ENCODE measurements at regions not wholly inside any gene's neighbourhood (a gene's known extent, or its start where the extent isn't known, plus 50 kb on each side); places are given as distances from the start of the nearest gene placed in this dataset.

DNA sequence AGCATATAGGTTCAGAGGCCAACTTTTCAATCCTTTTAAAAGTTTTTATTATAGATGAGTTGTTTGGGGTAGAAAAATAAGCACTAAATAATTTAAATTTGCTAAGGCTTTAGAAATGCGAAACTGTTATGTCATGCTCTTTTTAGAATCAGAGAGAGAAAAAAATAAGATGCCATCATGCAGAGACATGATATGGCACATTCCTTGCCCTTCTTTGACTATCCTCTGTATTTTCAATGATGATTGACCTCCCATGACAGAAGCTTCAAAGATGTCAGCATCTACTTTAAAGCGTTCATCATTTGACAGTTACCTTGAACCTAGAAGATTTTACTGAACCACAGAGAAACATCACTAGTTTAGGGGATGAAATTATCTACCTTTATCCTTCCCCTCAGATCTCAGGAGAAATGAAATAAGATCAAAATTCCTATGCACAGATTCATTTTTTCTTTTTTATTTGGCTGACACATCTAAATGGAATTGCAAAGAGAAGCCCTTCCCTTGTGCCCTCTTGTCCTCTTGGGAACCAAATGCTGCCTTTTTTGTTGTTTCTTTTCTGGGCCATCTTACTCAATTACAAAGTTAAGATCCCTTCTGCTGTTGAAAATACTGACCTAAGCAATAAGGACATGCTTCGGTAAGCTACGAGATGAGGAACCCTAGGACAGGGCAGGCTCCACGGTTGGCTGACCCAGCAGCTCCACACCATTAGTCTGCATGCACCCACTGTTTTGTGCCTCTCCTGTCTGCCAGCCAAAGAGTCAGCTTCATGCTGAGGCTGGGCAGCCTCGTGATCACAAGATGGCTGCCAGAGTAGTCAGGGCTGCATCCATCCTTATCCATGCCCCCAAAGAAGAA, 289.7 kb upstream of the TPM1 start:
- TF ChIP-seq, protein P1, sequence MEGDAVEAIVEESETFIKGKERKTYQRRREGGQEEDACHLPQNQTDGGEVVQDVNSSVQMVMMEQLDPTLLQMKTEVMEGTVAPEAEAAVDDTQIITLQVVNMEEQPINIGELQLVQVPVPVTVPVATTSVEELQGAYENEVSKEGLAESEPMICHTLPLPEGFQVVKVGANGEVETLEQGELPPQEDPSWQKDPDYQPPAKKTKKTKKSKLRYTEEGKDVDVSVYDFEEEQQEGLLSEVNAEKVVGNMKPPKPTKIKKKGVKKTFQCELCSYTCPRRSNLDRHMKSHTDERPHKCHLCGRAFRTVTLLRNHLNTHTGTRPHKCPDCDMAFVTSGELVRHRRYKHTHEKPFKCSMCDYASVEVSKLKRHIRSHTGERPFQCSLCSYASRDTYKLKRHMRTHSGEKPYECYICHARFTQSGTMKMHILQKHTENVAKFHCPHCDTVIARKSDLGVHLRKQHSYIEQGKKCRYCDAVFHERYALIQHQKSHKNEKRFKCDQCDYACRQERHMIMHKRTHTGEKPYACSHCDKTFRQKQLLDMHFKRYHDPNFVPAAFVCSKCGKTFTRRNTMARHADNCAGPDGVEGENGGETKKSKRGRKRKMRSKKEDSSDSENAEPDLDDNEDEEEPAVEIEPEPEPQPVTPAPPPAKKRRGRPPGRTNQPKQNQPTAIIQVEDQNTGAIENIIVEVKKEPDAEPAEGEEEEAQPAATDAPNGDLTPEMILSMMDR (IDR thresholded peaks at IDR 0.05), result no peak
- TF ChIP-seq ZNF423 (CRISPR knock-in tag; IDR thresholded peaks at IDR 0.05), result no peak
- TF ChIP-seq ETV6 (CRISPR knock-in tag; IDR thresholded peaks at IDR 0.05), result no peak
- no peak for TF ChIP-seq TP53 (CRISPR knock-in tag; IDR thresholded peaks at IDR 0.05)
- TF ChIP-seq TEAD4 (CRISPR knock-in tag; IDR thresholded peaks at IDR 0.05), result no peak
- TF ChIP-seq, protein P2, sequence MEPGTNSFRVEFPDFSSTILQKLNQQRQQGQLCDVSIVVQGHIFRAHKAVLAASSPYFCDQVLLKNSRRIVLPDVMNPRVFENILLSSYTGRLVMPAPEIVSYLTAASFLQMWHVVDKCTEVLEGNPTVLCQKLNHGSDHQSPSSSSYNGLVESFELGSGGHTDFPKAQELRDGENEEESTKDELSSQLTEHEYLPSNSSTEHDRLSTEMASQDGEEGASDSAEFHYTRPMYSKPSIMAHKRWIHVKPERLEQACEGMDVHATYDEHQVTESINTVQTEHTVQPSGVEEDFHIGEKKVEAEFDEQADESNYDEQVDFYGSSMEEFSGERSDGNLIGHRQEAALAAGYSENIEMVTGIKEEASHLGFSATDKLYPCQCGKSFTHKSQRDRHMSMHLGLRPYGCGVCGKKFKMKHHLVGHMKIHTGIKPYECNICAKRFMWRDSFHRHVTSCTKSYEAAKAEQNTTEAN (CRISPR knock-in tag; IDR thresholded peaks at IDR 0.05), result no peak
- TF ChIP-seq, protein P3, sequence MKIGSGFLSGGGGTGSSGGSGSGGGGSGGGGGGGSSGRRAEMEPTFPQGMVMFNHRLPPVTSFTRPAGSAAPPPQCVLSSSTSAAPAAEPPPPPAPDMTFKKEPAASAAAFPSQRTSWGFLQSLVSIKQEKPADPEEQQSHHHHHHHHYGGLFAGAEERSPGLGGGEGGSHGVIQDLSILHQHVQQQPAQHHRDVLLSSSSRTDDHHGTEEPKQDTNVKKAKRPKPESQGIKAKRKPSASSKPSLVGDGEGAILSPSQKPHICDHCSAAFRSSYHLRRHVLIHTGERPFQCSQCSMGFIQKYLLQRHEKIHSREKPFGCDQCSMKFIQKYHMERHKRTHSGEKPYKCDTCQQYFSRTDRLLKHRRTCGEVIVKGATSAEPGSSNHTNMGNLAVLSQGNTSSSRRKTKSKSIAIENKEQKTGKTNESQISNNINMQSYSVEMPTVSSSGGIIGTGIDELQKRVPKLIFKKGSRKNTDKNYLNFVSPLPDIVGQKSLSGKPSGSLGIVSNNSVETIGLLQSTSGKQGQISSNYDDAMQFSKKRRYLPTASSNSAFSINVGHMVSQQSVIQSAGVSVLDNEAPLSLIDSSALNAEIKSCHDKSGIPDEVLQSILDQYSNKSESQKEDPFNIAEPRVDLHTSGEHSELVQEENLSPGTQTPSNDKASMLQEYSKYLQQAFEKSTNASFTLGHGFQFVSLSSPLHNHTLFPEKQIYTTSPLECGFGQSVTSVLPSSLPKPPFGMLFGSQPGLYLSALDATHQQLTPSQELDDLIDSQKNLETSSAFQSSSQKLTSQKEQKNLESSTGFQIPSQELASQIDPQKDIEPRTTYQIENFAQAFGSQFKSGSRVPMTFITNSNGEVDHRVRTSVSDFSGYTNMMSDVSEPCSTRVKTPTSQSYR (CRISPR knock-in tag; IDR thresholded peaks at IDR 0.05), result no peak
- TF ChIP-seq SOX15 (CRISPR knock-in tag; IDR thresholded peaks at IDR 0.05), result no peak
- no peak for TF ChIP-seq FOXJ3 (CRISPR knock-in tag; IDR thresholded peaks at IDR 0.05; ENCODE audit: borderline replicate concordance)
- no peak for TF ChIP-seq KAT7 (CRISPR knock-in tag; IDR thresholded peaks at IDR 0.05; ENCODE audit: borderline replicate concordance)
